Cardiac fibroblast (primary cell): ENCODE measurements at regions not wholly inside any gene's neighbourhood (a gene's known extent, or its start where the extent isn't known, plus 50 kb on each side); places are given as distances from the start of the nearest gene placed in this dataset.

Source experiments
- DNase-seq, 2 donors: peaks; one replicate each; pipeline versions ENCODE4 v3.0.0 to v3.0.0-alpha.2; 2010; ENCODE audit warnings: low read depth in 2 of 2
- H3K4me3 ChIP-seq, 2 donors: replicated peaks in 1 of 2; 1 replicate in 1 of 2; 2 replicates in 1 of 2; pipeline ENCODE4 v1.5.1; 2011; ENCODE audit warnings: low read depth in 2 of 2, low read length in 2 of 2, mild to moderate bottlenecking in 2 of 2, moderate library complexity in 1 of 2
- TF ChIP-seq, protein P1 (sequence below): IDR thresholded peaks from one replicate; pipeline ENCODE4 v1.5.1; 2011; ENCODE audit warnings: low read depth, mild to moderate bottlenecking, low read length, inconsistent platforms

DNA sequence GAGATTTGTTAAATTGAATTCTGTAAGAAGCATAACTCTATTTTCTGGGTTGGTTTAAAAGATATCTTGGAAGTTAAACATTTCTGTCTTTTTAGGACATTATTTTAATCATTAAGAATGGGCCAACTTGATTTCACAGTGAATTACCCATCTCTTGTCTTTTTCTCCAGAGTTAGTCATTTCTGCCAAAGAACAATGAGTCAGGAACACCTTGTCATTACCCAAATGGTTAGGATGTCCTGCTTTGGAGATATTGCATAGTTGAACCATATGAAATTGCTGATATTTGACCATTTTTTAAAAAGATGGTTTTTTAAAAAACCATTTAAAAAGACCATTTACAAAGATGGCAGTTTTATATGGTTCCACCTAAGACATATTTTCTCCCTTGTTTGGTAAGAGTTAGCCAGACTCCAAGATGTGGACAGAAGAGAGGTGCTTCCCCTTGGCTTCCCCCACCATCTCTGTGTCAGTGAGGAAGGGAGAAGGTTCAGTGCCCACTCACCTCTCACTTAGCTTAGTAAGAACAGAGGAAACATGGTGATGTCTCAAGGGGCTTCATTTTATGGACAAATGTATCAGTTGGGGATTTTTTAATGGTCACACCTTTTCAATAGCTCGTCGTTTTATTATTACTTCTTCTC is 103.0 kb downstream of the PCSK1 start:
- TF ChIP-seq, protein P1, sequence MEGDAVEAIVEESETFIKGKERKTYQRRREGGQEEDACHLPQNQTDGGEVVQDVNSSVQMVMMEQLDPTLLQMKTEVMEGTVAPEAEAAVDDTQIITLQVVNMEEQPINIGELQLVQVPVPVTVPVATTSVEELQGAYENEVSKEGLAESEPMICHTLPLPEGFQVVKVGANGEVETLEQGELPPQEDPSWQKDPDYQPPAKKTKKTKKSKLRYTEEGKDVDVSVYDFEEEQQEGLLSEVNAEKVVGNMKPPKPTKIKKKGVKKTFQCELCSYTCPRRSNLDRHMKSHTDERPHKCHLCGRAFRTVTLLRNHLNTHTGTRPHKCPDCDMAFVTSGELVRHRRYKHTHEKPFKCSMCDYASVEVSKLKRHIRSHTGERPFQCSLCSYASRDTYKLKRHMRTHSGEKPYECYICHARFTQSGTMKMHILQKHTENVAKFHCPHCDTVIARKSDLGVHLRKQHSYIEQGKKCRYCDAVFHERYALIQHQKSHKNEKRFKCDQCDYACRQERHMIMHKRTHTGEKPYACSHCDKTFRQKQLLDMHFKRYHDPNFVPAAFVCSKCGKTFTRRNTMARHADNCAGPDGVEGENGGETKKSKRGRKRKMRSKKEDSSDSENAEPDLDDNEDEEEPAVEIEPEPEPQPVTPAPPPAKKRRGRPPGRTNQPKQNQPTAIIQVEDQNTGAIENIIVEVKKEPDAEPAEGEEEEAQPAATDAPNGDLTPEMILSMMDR: no peak
- no peak overlapping the region for H3K4me3 ChIP-seq
- DNase-seq: peak in 1 of 2 donors; percentile 69

- H3K4me3 ChIP-seq: no peak overlapping the region
- no peak for DNase-seq
- TF ChIP-seq, protein P1: no peak
Measured at GRCh38 chr5:96329289-96329688, 103.8 kb downstream of the PCSK1 start.

DNA sequence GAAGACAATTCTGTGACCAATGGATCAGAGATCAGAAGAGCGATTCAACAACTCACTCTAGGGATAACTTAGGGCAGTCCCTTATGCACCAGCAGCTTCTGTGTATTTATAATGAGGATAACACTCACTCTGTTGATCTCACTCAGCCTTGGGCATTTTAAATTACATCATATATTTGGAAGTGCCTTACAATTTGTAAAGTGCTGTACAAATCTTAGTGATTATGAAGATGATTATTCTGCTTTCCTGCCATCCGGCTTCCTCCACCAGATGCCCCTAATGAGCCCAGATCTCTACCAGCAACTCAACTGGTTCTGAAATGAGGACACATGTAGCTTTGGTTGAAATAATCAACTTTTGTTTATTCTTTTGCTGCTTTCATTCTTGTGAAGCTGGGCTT is 105.3 kb downstream of the PCSK1 start:
- TF ChIP-seq, protein P1: no peak
- no peak overlapping the region for H3K4me3 ChIP-seq
- no peak for DNase-seq

GRCh38 chr5:96326902-96327301 is 106.1 kb downstream of the PCSK1 start:
- no peak for DNase-seq
- TF ChIP-seq, protein P1: no peak

GRCh38 chr5:96324708-96325107 is 108.3 kb downstream of the PCSK1 start:
- peak; percentile 69 to 94 for DNase-seq
- H3K4me3 ChIP-seq: no peak overlapping the region
- TF ChIP-seq, protein P1: no peak

More at GRCh38 chr5:96326902-96327301, 106.1 kb downstream of the PCSK1 start:
- no peak overlapping the region for H3K4me3 ChIP-seq

DNA sequence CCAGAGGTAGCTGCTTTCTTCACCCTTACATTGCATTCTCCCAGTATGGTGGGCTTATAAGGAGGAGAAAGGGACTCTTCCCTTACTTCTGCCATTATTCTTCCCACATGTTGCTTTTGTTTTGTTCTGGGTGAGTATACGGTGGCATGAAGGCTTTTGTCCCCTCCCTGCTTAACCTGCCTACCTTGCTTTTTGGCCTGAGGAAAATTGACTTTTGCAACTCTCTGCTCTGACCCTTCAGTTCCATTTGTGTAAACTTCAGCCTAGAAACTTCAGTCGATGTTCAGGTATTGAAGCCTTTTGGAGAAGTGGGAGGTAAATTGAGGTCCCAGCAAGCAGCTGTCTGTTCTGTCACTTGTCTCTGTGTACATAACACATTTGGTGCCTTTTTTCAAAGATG is 110.2 kb downstream of the PCSK1 start:
- no peak for DNase-seq
- TF ChIP-seq, protein P1: no peak

DNA sequence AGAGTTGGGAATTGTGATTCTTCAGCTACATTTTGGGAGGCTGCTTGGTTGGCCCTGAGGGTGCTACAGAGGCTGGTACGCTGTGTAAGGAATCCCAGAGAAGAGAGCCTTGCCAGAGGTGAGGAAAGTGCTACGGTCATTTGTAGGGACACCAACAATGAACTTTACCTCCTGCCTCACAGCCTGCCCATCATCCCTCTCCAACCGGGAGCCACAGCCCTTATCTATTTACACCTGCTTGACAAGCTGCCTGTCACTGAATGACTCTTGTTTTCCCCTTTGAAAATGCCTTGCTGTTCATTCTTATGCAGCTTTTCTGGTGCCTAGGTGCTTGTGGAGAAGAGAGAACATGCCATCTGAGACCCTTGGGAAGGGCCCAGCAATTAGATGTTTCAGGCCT is 110.8 kb downstream of the PCSK1 start:
- DNase-seq: no peak
- H3K4me3 ChIP-seq: no peak overlapping the region
- TF ChIP-seq, protein P1: no peak

More for the DNA sequence above, 110.2 kb downstream of the PCSK1 start:
- H3K4me3 ChIP-seq: no peak overlapping the region
